Mesenchymal stem cell (in vitro differentiated cells and primary cell): ENCODE measurements at regions not wholly inside any gene's neighbourhood (a gene's known extent, or its start where the extent isn't known, plus 50 kb on each side); places are given as distances from the start of the nearest gene placed in this dataset.

Experiments
- DNase-seq: peaks from one replicate; pipeline ENCODE4 v3.0.0-alpha.2; 2013
- H2AFZ ChIP-seq: one replicate; pipeline ENCODE4 v1.6.1; 2013; ENCODE audit warnings: low read depth, mild to moderate bottlenecking, control low read depth, inconsistent platforms, low read length, moderate library complexity
- H2AK5ac ChIP-seq: 2 replicates; pipeline ENCODE4 v1.6.1; 2013; ENCODE audit warnings: low read length, moderate library complexity, mild to moderate bottlenecking, inconsistent platforms; ENCODE audit not compliant: severe bottlenecking
- H2BK120ac ChIP-seq: one replicate; pipeline ENCODE4 v1.6.1; 2013; ENCODE audit warnings: low read depth, mild to moderate bottlenecking, inconsistent platforms, low read length, moderate library complexity
- H2BK12ac ChIP-seq, 2 experiments: one replicate each; pipeline ENCODE4 v1.6.1; 2013; ENCODE audit warnings: inconsistent platforms in 2 of 2, low read length in 2 of 2, mild to moderate bottlenecking in 2 of 2, moderate library complexity in 2 of 2, control low read depth in 1 of 2
- H2BK15ac ChIP-seq: one replicate; pipeline ENCODE4 v1.6.1; 2013; ENCODE audit warnings: mild to moderate bottlenecking, low read depth, inconsistent platforms; ENCODE audit not compliant: poor library complexity, severe bottlenecking
- H2BK5ac ChIP-seq: 2 replicates; pipeline ENCODE4 v1.6.1; 2013; ENCODE audit warnings: low read depth, mild to moderate bottlenecking, low read length, control low read depth, inconsistent platforms; ENCODE audit not compliant: poor library complexity, severe bottlenecking
- H3K14ac ChIP-seq, 2 experiments: one replicate each; pipeline ENCODE4 v1.6.1; 2013; ENCODE audit warnings: inconsistent platforms in 2 of 2, low read length in 2 of 2, control low read depth in 1 of 2, mild to moderate bottlenecking in 1 of 2, moderate library complexity in 1 of 2
- H3K18ac ChIP-seq, 2 experiments: one replicate each; pipeline ENCODE4 v1.6.1; 2013; ENCODE audit warnings: inconsistent platforms in 2 of 2, low read length in 2 of 2, control low read depth in 1 of 2, low read depth in 1 of 2, mild to moderate bottlenecking in 1 of 2
- H3K23ac ChIP-seq, 2 experiments: one replicate each; pipeline ENCODE4 v1.6.1; 2013; ENCODE audit warnings: inconsistent platforms in 2 of 2, low read length in 2 of 2, mild to moderate bottlenecking in 2 of 2, moderate library complexity in 2 of 2, control low read depth in 1 of 2
- H3K27ac ChIP-seq: 2 replicates; pipeline ENCODE4 v1.5.1; 2013; ENCODE audit warnings: mild to moderate bottlenecking, moderate library complexity, low read length, control low read depth, inconsistent platforms; ENCODE audit not compliant: poor library complexity, severe bottlenecking
- H3K27me3 ChIP-seq, 2 experiments: 2 replicates each; pipeline versions ENCODE4 v1.6.1 to v1.7.0; 2013; ENCODE audit warnings: low read length in 2 of 2, mild to moderate bottlenecking in 2 of 2, moderate library complexity in 2 of 2, control low read depth in 1 of 2, inconsistent platforms in 1 of 2; ENCODE audit not compliant: control insufficient read depth in 1 of 2, insufficient read depth in 1 of 2
- H3K36me3 ChIP-seq, 2 experiments: 2 replicates each; pipeline versions ENCODE4 v1.6.1 to v1.7.0; 2013; ENCODE audit warnings: low read length in 2 of 2, control low read depth in 1 of 2, inconsistent platforms in 1 of 2, low read depth in 1 of 2, mild to moderate bottlenecking in 1 of 2; ENCODE audit not compliant: insufficient read depth in 2 of 2, control insufficient read depth in 1 of 2
- H3K4ac ChIP-seq, 2 experiments: one replicate each; pipeline ENCODE4 v1.6.1; 2013; ENCODE audit warnings: inconsistent platforms in 2 of 2, low read length in 2 of 2, mild to moderate bottlenecking in 2 of 2, moderate library complexity in 2 of 2, control low read depth in 1 of 2, low read depth in 1 of 2
- H3K4me1 ChIP-seq: 2 replicates; pipeline ENCODE4 v1.6.1; 2013; ENCODE audit warnings: low read depth, low read length, control low read depth; ENCODE audit not compliant: control insufficient read depth, insufficient read depth
- H3K4me2 ChIP-seq: 2 replicates; pipeline ENCODE4 v1.6.1; 2013; ENCODE audit warnings: low read length, mild to moderate bottlenecking, inconsistent platforms; ENCODE audit not compliant: poor library complexity, severe bottlenecking
- H3K4me3 ChIP-seq, 2 experiments: 2 replicates each; pipeline versions ENCODE4 v1.5.1 to v1.7.0; 2013; ENCODE audit warnings: low read length in 2 of 2, mild to moderate bottlenecking in 2 of 2, control low read depth in 1 of 2, low read depth in 1 of 2; ENCODE audit not compliant: insufficient read depth in 1 of 2
- H3K79me1 ChIP-seq: replicated peaks from 2 replicates; pipeline ENCODE4 v1.6.1; 2013; ENCODE audit warnings: mild to moderate bottlenecking, control low read depth, low read length, inconsistent platforms; ENCODE audit not compliant: poor library complexity, severe bottlenecking
- H3K9ac ChIP-seq: 2 replicates; pipeline ENCODE4 v1.7.0; 2013; ENCODE audit warnings: mild to moderate bottlenecking, low read length, moderate library complexity
- H3K9me3 ChIP-seq: 2 replicates; pipeline ENCODE4 v1.7.0; 2013; ENCODE audit warnings: mild to moderate bottlenecking, low read length; ENCODE audit not compliant: control insufficient read depth
- H4K8ac ChIP-seq: one replicate; pipeline ENCODE4 v1.6.1; 2013; ENCODE audit warnings: inconsistent platforms, mild to moderate bottlenecking, low read length, moderate library complexity
- H4K91ac ChIP-seq: one replicate; pipeline ENCODE4 v1.6.1; 2013; ENCODE audit warnings: mild to moderate bottlenecking, low read length, inconsistent platforms
- WGBS: methylation state at CpG from one replicate; pipeline ENCODE4 v1.1.7; 2013; ENCODE audit warnings: mixed read lengths; 5-methylcytosine and 5-hydroxymethylcytosine counted together

- H3K36me3 ChIP-seq = no peaks in the 10 kb centered on the region
- H3K27me3 ChIP-seq = no peaks in the 10 kb centered on the region
- H3K4me3 ChIP-seq = no peak overlapping the region
- no peak overlapping the region for H4K91ac ChIP-seq
- no peak for DNase-seq
- H2BK15ac ChIP-seq = no peak overlapping the region
- no peak overlapping the region for H3K4me2 ChIP-seq
- H3K4me1 ChIP-seq = peaks cover 11% of the 10 kb centered on the region
- H3K9me3 ChIP-seq = no peaks in the 10 kb centered on the region
- 88% methylated on average over 15 of the region's 15 CpGs for WGBS
- no peak overlapping the region for H2BK120ac ChIP-seq
- no peak overlapping the region for H2BK5ac ChIP-seq
- no peak overlapping the region for H2AFZ ChIP-seq
- H3K4ac ChIP-seq = no peak overlapping the region
- no peak overlapping the region for H3K9ac ChIP-seq
- no peak overlapping the region for H3K23ac ChIP-seq
- H3K14ac ChIP-seq = no peak overlapping the region
- H4K8ac ChIP-seq = no peak overlapping the region
- H3K18ac ChIP-seq = no peak overlapping the region
- H2BK12ac ChIP-seq = no peak overlapping the region
- no peaks in the 10 kb centered on the region for H3K79me1 ChIP-seq
- H3K27ac ChIP-seq = peak overlapping the region; percentile 53
- no peak overlapping the region for H2AK5ac ChIP-seq
Observed at GRCh38 chr3:40997711-40998519, 201.4 kb upstream of the CTNNB1 start.

GRCh38 chr3:40999682-41000081 is 199.6 kb upstream of the CTNNB1 start:
- no peak overlapping the region for H2BK120ac ChIP-seq
- no peak overlapping the region for H4K8ac ChIP-seq
- no peaks in the 10 kb centered on the region for H3K36me3 ChIP-seq
- DNase-seq = no peak
- H3K4ac ChIP-seq = no peak overlapping the region
- no peak overlapping the region for H2BK5ac ChIP-seq
- no peak overlapping the region for H2AK5ac ChIP-seq
- H3K27ac ChIP-seq = no peak overlapping the region
- 56% methylated on average over 2 of the region's 2 CpGs for WGBS
- no peak overlapping the region for H3K4me2 ChIP-seq
- no peak overlapping the region for H2BK12ac ChIP-seq
- no peak overlapping the region for H3K14ac ChIP-seq
- peaks cover 11% of the 10 kb centered on the region for H3K4me1 ChIP-seq
- no peak overlapping the region for H2AFZ ChIP-seq
- H4K91ac ChIP-seq = no peak overlapping the region
- no peaks in the 10 kb centered on the region for H3K27me3 ChIP-seq
- no peak overlapping the region for H3K23ac ChIP-seq
- H2BK15ac ChIP-seq = no peak overlapping the region
- no peaks in the 10 kb centered on the region for H3K79me1 ChIP-seq
- H3K9me3 ChIP-seq = no peaks in the 10 kb centered on the region
- no peak overlapping the region for H3K18ac ChIP-seq
- H3K4me3 ChIP-seq = no peak overlapping the region
- no peak overlapping the region for H3K9ac ChIP-seq

GRCh38 chr3:41000471-41000870 is 198.8 kb upstream of the CTNNB1 start:
- Histone ChIP-seq H3K79me1 (no peaks in the 10 kb centered on the region), H3K4me3 (no peak overlapping the region), H3K36me3 (no peaks in the 10 kb centered on the region), H3K27me3 (no peaks in the 10 kb centered on the region), H3K23ac (no peak overlapping the region), H2BK120ac (no peak overlapping the region), H3K18ac (no peak overlapping the region), H2BK12ac (no peak overlapping the region), H2AK5ac (no peak overlapping the region), H2BK15ac (no peak overlapping the region), H4K8ac (no peak overlapping the region), H2AFZ (no peak overlapping the region), H3K4ac (no peak overlapping the region), H4K91ac (no peak overlapping the region), H3K4me1 (peaks cover 11% of the 10 kb centered on the region), H3K9me3 (no peaks in the 10 kb centered on the region), H3K9ac (no peak overlapping the region), H3K27ac (no peak overlapping the region), H2BK5ac (no peak overlapping the region), H3K4me2 (no peak overlapping the region), H3K14ac (no peak overlapping the region)
- no peak for DNase-seq
- WGBS = 82% methylated on average over 2 of the region's 6 CpGs

GRCh38 chr3:41001556-41001955 is 197.7 kb upstream of the CTNNB1 start:
- no peak overlapping the region for H3K4me3 ChIP-seq
- H2BK15ac ChIP-seq = no peak overlapping the region
- H3K27ac ChIP-seq = no peak overlapping the region
- no peak overlapping the region for H3K4ac ChIP-seq
- H2BK120ac ChIP-seq = no peak overlapping the region
- H3K27me3 ChIP-seq = no peaks in the 10 kb centered on the region
- no peak overlapping the region for H4K8ac ChIP-seq
- no peak overlapping the region for H3K4me2 ChIP-seq
- no peak overlapping the region for H2BK12ac ChIP-seq
- H3K9me3 ChIP-seq = peaks cover 1% of the 10 kb centered on the region
- no peak overlapping the region for H2BK5ac ChIP-seq
- DNase-seq = no peak
- H3K23ac ChIP-seq = no peak overlapping the region
- no peaks in the 10 kb centered on the region for H3K36me3 ChIP-seq
- 33% methylated on average over 1 of the region's 1 CpG for WGBS
- H3K14ac ChIP-seq = no peak overlapping the region
- H3K4me1 ChIP-seq = peaks cover 9% of the 10 kb centered on the region
- no peaks in the 10 kb centered on the region for H3K79me1 ChIP-seq
- no peak overlapping the region for H4K91ac ChIP-seq
- H3K9ac ChIP-seq = no peak overlapping the region
- H2AK5ac ChIP-seq = no peak overlapping the region
- H3K18ac ChIP-seq = no peak overlapping the region
- H2AFZ ChIP-seq = no peak overlapping the region
